ENCODE measurements at regions not wholly inside any gene's neighbourhood (a gene's known extent, or its start where the extent isn't known, plus 50 kb on each side); places are given as distances from the start of the nearest gene placed in this dataset.

GRCh38 chr21:28089599-28090441 lies 902.9 kb downstream of the LTN1 start:
- peak overlapping the region in 1 of 4 donors; percentile 7 for H3K4me3 ChIP-seq
- peak in 1 of 3 donors; percentile 44 for DNase-seq
- no peak for TF ChIP-seq CTCF (IDR thresholded peaks at IDR 0.05)
- no peak for TF ChIP-seq POLR2A (IDR thresholded peaks at IDR 0.05)
- no peak overlapping the region for H3K27ac ChIP-seq
- H3K36me3 ChIP-seq, result no peaks in the 10 kb centered on the region
- H3K9me3 ChIP-seq, result no peaks in the 10 kb centered on the region
- H3K4me1 ChIP-seq, result no peaks in the 10 kb centered on the region
- H3K27me3 ChIP-seq, result no peaks in the 10 kb centered on the region

GRCh38 chr21:28086861-28087581 lies 905.7 kb downstream of the LTN1 start:
- Histone ChIP-seq H3K27me3 (no peaks in the 10 kb centered on the region), H3K27ac (no peak overlapping the region), H3K9me3 (no peaks in the 10 kb centered on the region), H3K36me3 (no peaks in the 10 kb centered on the region), H3K4me3 (no peak overlapping the region), H3K4me1 (no peaks in the 10 kb centered on the region)
- DNase-seq, result no peak
- no peak for TF ChIP-seq POLR2A (IDR thresholded peaks at IDR 0.05)
- no peak for TF ChIP-seq CTCF (IDR thresholded peaks at IDR 0.05)

- no peak for DNase-seq
- H3K4me1 ChIP-seq, result no peaks in the 10 kb centered on the region
- no peak overlapping the region for H3K27ac ChIP-seq
- no peaks in the 10 kb centered on the region for H3K36me3 ChIP-seq
- no peak for TF ChIP-seq POLR2A (IDR thresholded peaks at IDR 0.05)
- no peak for TF ChIP-seq CTCF (IDR thresholded peaks at IDR 0.05)
- no peaks in the 10 kb centered on the region for H3K27me3 ChIP-seq
- H3K4me3 ChIP-seq, result no peak overlapping the region
- H3K9me3 ChIP-seq, result no peaks in the 10 kb centered on the region
These were observed 907.7 kb downstream of the LTN1 start for GRCh38 chr21:28084951-28085350.

GRCh38 chr21:28083350-28083749 lies 909.3 kb downstream of the LTN1 start:
- H3K9me3 ChIP-seq, result no peaks in the 10 kb centered on the region
- H3K4me1 ChIP-seq, result no peaks in the 10 kb centered on the region
- H3K27me3 ChIP-seq, result no peaks in the 10 kb centered on the region
- TF ChIP-seq POLR2A (IDR thresholded peaks at IDR 0.05), result no peak
- no peak for TF ChIP-seq CTCF (IDR thresholded peaks at IDR 0.05)
- H3K27ac ChIP-seq, result no peak overlapping the region
- H3K4me3 ChIP-seq, result no peak overlapping the region
- H3K36me3 ChIP-seq, result no peaks in the 10 kb centered on the region
- no peak for DNase-seq

GRCh38 chr21:28078126-28078525 lies 914.6 kb downstream of the LTN1 start:
- Histone ChIP-seq H3K27me3 (no peaks in the 10 kb centered on the region), H3K9me3 (no peaks in the 10 kb centered on the region), H3K4me3 (no peak overlapping the region), H3K36me3 (no peaks in the 10 kb centered on the region), H3K4me1 (no peaks in the 10 kb centered on the region), H3K27ac (no peak overlapping the region)
- DNase-seq, result no peak
- TF ChIP-seq CTCF (IDR thresholded peaks at IDR 0.05) (no peak), POLR2A (IDR thresholded peaks at IDR 0.05) (no peak)
